SK-N-SH treated with all-trans-retinoic acid at 6 μM for 48 hours (cell line): ENCODE measurements at regions not wholly inside any gene's neighbourhood (a gene's known extent, or its start where the extent isn't known, plus 50 kb on each side); places are given as distances from the start of the nearest gene placed in this dataset.

ENCODE experiments used
- ATAC-seq: fragments of 200-7000 bp; cut with Tn5 transposase; 3 replicates; pipeline ENCODE4 v1.9.1; 2020; ENCODE audit warnings: mild to moderate bottlenecking, moderate library complexity
- ARNTL ChIP-seq: fragments of 450-650 bp; formaldehyde crosslinking; IDR thresholded peaks from 2 replicates; pipeline ENCODE4 v1.5.0; 2020; ENCODE audit warnings: low read depth, mild to moderate bottlenecking, moderate library complexity, borderline replicate concordance
- BACH2 ChIP-seq: fragments of 250-450 bp; sonication (Bioruptor Pico); IDR thresholded peaks from 2 replicates; pipeline ENCODE4 v1.9.0; 2021; ENCODE audit warnings: mild to moderate bottlenecking, borderline replicate concordance
- CREB5 ChIP-seq: fragments of 250-450 bp; sonication (Bioruptor Pico); IDR thresholded peaks from 2 replicates; pipeline ENCODE4 v1.5.1; 2020; ENCODE audit warnings: low read depth, mild to moderate bottlenecking, moderate library complexity
- CSRNP3 ChIP-seq: fragments of 250-450 bp; sonication (Bioruptor Pico); IDR thresholded peaks from 2 replicates; pipeline ENCODE4 v1.5.1; 2021; ENCODE audit warnings: mild to moderate bottlenecking, moderate library complexity
- ESRRG ChIP-seq: fragments of 250-450 bp; sonication (Bioruptor Pico); IDR thresholded peaks from 2 replicates; pipeline ENCODE4 v1.6.1; 2021; ENCODE audit warnings: mild to moderate bottlenecking
- GLIS3 ChIP-seq: fragments of 250-450 bp; sonication (Bioruptor Pico); IDR thresholded peaks from 2 replicates; pipeline ENCODE4 v1.5.0; 2020; ENCODE audit warnings: mild to moderate bottlenecking, moderate library complexity
- ISL1 ChIP-seq: fragments of 250-450 bp; sonication (Bioruptor Pico); IDR thresholded peaks from 2 replicates; pipeline ENCODE4 v2.1.2; 2022; ENCODE audit warnings: mild to moderate bottlenecking, moderate library complexity
- PATZ1 ChIP-seq: fragments of 250-450 bp; sonication (Bioruptor Pico); IDR thresholded peaks from 2 replicates; pipeline ENCODE4 v1.8.0; 2020; ENCODE audit warnings: mild to moderate bottlenecking, moderate library complexity, borderline replicate concordance
- PPARA ChIP-seq: fragments of 250-450 bp; sonication (Bioruptor Pico); IDR thresholded peaks from 2 replicates; pipeline ENCODE4 v1.5.0; 2020; ENCODE audit warnings: mild to moderate bottlenecking, borderline replicate concordance
- RARB ChIP-seq: fragments of 250-450 bp; sonication (Bioruptor Pico); IDR thresholded peaks from 2 replicates; pipeline ENCODE4 v1.8.0; 2021; ENCODE audit warnings: mild to moderate bottlenecking, moderate library complexity
- SNAI2 ChIP-seq: fragments of 250-450 bp; sonication (Bioruptor Pico); IDR thresholded peaks from 2 replicates; pipeline ENCODE4 v1.5.0; 2020; ENCODE audit warnings: mild to moderate bottlenecking, moderate library complexity
- TCF4 ChIP-seq: fragments of 250-450 bp; sonication (Bioruptor Pico); IDR thresholded peaks from 2 replicates; pipeline ENCODE4 v1.8.0; 2021; ENCODE audit warnings: mild to moderate bottlenecking, moderate library complexity, borderline replicate concordance
- ZC3H10 ChIP-seq: fragments of 250-450 bp; sonication (Bioruptor Pico); IDR thresholded peaks from 2 replicates; pipeline ENCODE4 v1.5.1; 2021; ENCODE audit warnings: mild to moderate bottlenecking, moderate library complexity
- ZFP3 ChIP-seq: fragments of 250-450 bp; sonication (Bioruptor Pico); IDR thresholded peaks from 2 replicates; pipeline ENCODE4 v1.5.0; 2020; ENCODE audit warnings: mild to moderate bottlenecking, moderate library complexity
- ZNF565 ChIP-seq: fragments of 450-650 bp; formaldehyde crosslinking; conservative IDR thresholded peaks from 2 replicates; pipeline ENCODE4 v1.5.0; 2020; ENCODE audit warnings: low read depth, mild to moderate bottlenecking, moderate library complexity
- ZNF70 ChIP-seq: fragments of 450-650 bp; formaldehyde crosslinking; IDR thresholded peaks from 2 replicates; pipeline ENCODE4 v1.5.0; 2020; ENCODE audit warnings: mild to moderate bottlenecking, moderate library complexity
- ZNF8 ChIP-seq: fragments of 450-650 bp; formaldehyde crosslinking; IDR thresholded peaks from 2 replicates; pipeline ENCODE4 v1.5.0; 2020; ENCODE audit warnings: mild to moderate bottlenecking, moderate library complexity
- TF ChIP-seq, protein P1 (sequence below): fragments of 250-450 bp; sonication (Bioruptor Pico); IDR thresholded peaks from 2 replicates; pipeline ENCODE4 v1.8.0; 2021; ENCODE audit warnings: low read depth, mild to moderate bottlenecking, moderate library complexity, borderline replicate concordance
- TF ChIP-seq, protein P2 (sequence below): fragments of 250-450 bp; sonication (Bioruptor Pico); IDR thresholded peaks from 2 replicates; pipeline ENCODE4 v1.5.0; 2020; ENCODE audit warnings: mild to moderate bottlenecking, moderate library complexity

DNA sequence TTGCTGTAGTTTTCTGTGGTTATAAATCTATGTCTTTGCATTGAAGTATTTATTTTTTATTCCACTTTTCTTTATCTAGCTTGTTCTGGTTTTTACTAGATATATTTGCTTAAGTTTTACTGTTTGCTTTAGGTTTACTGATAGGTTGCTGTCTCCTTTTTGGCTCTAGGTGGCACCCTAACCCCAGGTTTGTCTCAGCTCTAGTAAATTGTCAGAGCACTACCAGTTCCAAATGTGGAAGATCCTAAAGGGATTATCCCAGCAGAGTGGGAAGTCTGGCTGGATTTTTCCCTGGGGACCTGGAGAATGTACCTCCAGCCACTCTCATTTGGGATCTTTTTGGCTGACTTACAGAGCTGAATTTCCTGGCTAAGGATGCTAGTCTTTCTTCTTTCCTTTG, 106.1 kb downstream of the PBDC1 start:
- ATAC-seq = peak; percentile 91
- TF ChIP-seq ZNF8 (CRISPR knock-in tag) (no peak), PPARA (no peak), ARNTL (CRISPR knock-in tag) (no peak), CREB5 (no peak), ESRRG (CRISPR knock-in tag) (no peak), RARB (no peak), ZC3H10 (CRISPR knock-in tag) (no peak), ZFP3 (CRISPR knock-in tag) (no peak), ZNF70 (CRISPR knock-in tag) (no peak), ISL1 (CRISPR knock-in tag) (no peak), PATZ1 (no peak), BACH2 (CRISPR knock-in tag) (no peak), ZNF565 (CRISPR knock-in tag) (no peak), CSRNP3 (CRISPR knock-in tag) (no peak), SNAI2 (CRISPR knock-in tag) (no peak), GLIS3 (CRISPR knock-in tag) (no peak), TCF4 (CRISPR knock-in tag) (no peak)
- TF ChIP-seq, protein P1, sequence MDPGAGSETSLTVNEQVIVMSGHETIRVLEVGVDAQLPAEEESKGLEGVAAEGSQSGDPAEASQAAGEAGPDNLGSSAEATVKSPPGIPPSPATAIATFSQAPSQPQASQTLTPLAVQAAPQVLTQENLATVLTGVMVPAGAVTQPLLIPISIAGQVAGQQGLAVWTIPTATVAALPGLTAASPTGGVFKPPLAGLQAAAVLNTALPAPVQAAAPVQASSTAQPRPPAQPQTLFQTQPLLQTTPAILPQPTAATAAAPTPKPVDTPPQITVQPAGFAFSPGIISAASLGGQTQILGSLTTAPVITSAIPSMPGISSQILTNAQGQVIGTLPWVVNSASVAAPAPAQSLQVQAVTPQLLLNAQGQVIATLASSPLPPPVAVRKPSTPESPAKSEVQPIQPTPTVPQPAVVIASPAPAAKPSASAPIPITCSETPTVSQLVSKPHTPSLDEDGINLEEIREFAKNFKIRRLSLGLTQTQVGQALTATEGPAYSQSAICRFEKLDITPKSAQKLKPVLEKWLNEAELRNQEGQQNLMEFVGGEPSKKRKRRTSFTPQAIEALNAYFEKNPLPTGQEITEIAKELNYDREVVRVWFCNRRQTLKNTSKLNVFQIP (CRISPR knock-in tag) = no peak
- TF ChIP-seq, protein P2, sequence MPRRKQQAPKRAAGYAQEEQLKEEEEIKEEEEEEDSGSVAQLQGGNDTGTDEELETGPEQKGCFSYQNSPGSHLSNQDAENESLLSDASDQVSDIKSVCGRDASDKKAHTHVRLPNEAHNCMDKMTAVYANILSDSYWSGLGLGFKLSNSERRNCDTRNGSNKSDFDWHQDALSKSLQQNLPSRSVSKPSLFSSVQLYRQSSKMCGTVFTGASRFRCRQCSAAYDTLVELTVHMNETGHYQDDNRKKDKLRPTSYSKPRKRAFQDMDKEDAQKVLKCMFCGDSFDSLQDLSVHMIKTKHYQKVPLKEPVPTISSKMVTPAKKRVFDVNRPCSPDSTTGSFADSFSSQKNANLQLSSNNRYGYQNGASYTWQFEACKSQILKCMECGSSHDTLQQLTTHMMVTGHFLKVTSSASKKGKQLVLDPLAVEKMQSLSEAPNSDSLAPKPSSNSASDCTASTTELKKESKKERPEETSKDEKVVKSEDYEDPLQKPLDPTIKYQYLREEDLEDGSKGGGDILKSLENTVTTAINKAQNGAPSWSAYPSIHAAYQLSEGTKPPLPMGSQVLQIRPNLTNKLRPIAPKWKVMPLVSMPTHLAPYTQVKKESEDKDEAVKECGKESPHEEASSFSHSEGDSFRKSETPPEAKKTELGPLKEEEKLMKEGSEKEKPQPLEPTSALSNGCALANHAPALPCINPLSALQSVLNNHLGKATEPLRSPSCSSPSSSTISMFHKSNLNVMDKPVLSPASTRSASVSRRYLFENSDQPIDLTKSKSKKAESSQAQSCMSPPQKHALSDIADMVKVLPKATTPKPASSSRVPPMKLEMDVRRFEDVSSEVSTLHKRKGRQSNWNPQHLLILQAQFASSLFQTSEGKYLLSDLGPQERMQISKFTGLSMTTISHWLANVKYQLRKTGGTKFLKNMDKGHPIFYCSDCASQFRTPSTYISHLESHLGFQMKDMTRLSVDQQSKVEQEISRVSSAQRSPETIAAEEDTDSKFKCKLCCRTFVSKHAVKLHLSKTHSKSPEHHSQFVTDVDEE = no peak
